Upper lobe of right lung (tissue), 1 donor: ENCODE measurements at regions not wholly inside any gene's neighbourhood (a gene's known extent, or its start where the extent isn't known, plus 50 kb on each side); places are given as distances from the start of the nearest gene placed in this dataset.

ENCODE experiments used
- ATAC-seq: fragments of 200-7000 bp; cut with Tn5 transposase; one replicate; pipeline ENCODE4 v1.9.1; 2020; ENCODE audit warnings: mild to moderate bottlenecking, moderate library complexity
- DNase-seq: peaks from one replicate; pipeline ENCODE4 v3.0.0-alpha.2; 2020
- H3K27ac ChIP-seq: fragments of 200-600 bp; one replicate; pipeline ENCODE4 v1.8.0; 2022
- H3K27me3 ChIP-seq: fragments of 200-600 bp; one replicate; pipeline ENCODE4 v1.8.0; 2022; ENCODE audit warnings: mild to moderate bottlenecking
- H3K36me3 ChIP-seq: fragments of 200-600 bp; one replicate; pipeline ENCODE4 v1.8.0; 2022
- H3K4me1 ChIP-seq: fragments of 200-600 bp; one replicate; pipeline ENCODE4 v1.8.0; 2022
- H3K4me3 ChIP-seq: fragments of 200-600 bp; one replicate; pipeline ENCODE4 v1.8.0; 2022; ENCODE audit warnings: mild to moderate bottlenecking
- H3K9me3 ChIP-seq: fragments of 200-600 bp; one replicate; pipeline ENCODE4 v1.8.0; 2022
- intact Hi-C: fragments of 100-400 bp; cut with DNase I; formaldehyde crosslinking; loops from one replicate; pipeline ENCODE4 v1.11.0; 2022
- TF ChIP-seq, protein P1 (sequence below): fragments of 200-600 bp; IDR thresholded peaks from one replicate; pipeline ENCODE4 v1.8.0; 2022; ENCODE audit warnings: antibody characterized with exemption
- donor health status: DM: no; HTN: yes; CAD: no; lungs with severe emphysema.

DNA sequence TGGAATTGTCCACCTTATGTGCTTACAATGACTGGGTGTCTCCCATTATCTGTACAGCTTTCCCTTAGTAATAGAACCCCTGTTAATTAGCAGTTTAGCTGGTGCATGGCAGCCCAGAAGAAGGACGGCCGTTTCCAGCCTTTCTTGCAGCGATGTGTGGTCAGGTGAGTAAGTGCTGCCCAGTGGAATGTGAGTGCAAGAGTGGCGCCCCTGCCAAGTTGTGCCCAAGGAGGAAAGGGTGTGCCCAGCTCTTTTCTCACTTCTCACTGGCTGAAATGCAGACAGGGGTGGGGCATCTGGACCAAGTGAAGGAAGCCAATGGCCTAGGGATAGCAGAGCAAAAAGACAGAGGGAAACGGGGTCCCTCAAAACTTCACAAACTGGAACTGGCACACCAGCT, 296.8 kb downstream of the PREX1 start:
- ATAC-seq (peak; percentile 76), DNase-seq (no peak)
- H3K27me3 ChIP-seq, result no peaks in the 10 kb centered on the region
- no peak overlapping the region for H3K27ac ChIP-seq
- no peak overlapping the region for H3K4me3 ChIP-seq
- intact Hi-C loops, result no loop called here
- TF ChIP-seq, protein P1, sequence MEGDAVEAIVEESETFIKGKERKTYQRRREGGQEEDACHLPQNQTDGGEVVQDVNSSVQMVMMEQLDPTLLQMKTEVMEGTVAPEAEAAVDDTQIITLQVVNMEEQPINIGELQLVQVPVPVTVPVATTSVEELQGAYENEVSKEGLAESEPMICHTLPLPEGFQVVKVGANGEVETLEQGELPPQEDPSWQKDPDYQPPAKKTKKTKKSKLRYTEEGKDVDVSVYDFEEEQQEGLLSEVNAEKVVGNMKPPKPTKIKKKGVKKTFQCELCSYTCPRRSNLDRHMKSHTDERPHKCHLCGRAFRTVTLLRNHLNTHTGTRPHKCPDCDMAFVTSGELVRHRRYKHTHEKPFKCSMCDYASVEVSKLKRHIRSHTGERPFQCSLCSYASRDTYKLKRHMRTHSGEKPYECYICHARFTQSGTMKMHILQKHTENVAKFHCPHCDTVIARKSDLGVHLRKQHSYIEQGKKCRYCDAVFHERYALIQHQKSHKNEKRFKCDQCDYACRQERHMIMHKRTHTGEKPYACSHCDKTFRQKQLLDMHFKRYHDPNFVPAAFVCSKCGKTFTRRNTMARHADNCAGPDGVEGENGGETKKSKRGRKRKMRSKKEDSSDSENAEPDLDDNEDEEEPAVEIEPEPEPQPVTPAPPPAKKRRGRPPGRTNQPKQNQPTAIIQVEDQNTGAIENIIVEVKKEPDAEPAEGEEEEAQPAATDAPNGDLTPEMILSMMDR, result no peak
- H3K36me3 ChIP-seq, result no peaks in the 10 kb centered on the region
- no peaks in the 10 kb centered on the region for H3K9me3 ChIP-seq
- H3K4me1 ChIP-seq, result no peaks in the 10 kb centered on the region

DNA sequence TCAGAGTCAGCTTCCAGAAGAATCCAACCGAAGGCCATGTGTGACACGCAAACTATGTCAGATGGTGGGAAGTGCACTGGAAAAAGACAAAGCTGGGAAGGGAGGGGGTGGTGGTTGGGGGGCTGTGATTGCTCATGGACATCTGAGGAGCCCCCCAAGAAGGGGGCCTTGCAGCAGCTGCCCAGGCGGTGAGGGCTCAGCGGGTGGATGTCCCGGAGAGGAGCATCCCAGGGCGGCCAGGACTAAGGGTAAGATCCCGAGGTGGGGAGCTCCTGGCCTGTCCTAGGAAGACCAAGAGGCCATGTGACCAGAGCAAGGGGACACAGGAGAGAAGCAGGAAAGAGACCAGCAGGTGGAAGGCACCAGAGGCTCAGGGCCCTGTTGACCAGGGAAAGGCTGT, 299.5 kb downstream of the PREX1 start:
- intact Hi-C loops, result no loop called here
- Histone ChIP-seq H3K36me3 (no peaks in the 10 kb centered on the region), H3K9me3 (no peaks in the 10 kb centered on the region), H3K4me3 (no peak overlapping the region), H3K4me1 (no peaks in the 10 kb centered on the region), H3K27me3 (no peaks in the 10 kb centered on the region), H3K27ac (no peak overlapping the region)
- ATAC-seq, result no peak
- DNase-seq, result no peak
- TF ChIP-seq, protein P1, result no peak

DNA sequence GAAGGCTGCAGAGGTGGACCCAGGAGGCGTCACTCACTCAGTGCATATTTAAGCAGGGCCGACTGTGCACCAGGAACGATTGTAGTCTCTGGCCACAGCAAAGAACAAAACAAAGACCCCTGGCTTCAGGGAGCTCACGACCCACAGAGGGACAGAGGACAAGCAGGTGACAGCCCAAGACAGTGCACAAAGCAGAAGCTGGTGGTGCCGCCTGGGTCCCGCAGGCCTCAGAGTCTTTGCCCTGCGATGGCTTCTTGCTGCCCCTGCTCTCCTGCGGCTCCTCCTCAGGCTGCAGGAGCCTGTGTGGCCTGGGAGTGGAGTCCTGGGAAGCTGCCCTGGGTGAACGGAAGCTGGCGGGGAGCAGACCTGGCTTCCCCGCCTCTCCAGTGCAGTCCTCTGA, 300.0 kb downstream of the PREX1 start:
- TF ChIP-seq, protein P1, result no peak
- Histone ChIP-seq H3K4me3 (no peak overlapping the region), H3K27me3 (no peaks in the 10 kb centered on the region), H3K9me3 (no peaks in the 10 kb centered on the region), H3K27ac (no peak overlapping the region), H3K36me3 (no peaks in the 10 kb centered on the region), H3K4me1 (no peaks in the 10 kb centered on the region)
- DNase-seq, result no peak
- ATAC-seq, result no peak
- intact Hi-C loops, result no loop called here

DNA sequence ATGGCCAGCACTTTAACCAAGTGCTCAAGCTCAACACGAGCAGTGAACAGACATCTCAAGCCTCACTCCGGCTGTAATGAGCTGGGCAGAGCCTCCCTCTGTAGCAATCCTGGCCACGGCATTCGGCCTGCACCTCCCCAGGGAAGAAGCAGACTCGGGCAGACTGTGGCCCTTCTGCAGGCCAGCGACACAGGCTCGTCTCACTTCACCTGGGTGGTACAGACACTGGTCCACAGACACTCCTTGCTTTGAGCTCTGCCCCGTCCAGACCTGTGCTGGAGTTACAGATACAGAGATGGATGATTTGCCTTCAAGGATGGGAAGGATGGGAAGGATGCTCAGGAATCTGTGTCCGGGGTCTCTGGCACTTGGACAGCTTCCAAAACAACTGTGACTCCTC, 300.9 kb downstream of the PREX1 start:
- Histone ChIP-seq H3K4me3 (no peak overlapping the region), H3K9me3 (no peaks in the 10 kb centered on the region), H3K27me3 (no peaks in the 10 kb centered on the region), H3K4me1 (no peaks in the 10 kb centered on the region), H3K27ac (no peak overlapping the region), H3K36me3 (no peaks in the 10 kb centered on the region)
- intact Hi-C loops, result no loop called here
- no peak for DNase-seq
- TF ChIP-seq, protein P1, result no peak
- ATAC-seq, result no peak

DNA sequence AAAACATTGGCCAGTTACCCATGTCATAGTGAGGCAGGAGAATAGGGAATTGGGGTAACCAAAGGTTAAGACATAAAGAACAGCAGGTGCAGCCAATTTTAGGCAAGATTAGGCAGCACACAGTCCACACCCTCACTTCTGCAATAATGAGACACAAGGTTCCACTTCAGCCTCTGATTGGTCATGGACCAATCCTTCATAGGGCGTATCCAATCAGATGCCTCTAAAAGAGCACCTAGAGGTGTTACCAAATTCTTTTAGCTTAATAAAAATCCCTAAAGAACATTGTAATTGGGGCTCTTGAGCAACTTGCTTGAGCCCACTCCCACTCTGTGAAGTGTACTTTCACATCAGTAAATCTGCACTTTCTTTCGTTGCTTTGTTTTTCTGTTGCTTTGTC, 302.4 kb downstream of the PREX1 start:
- DNase-seq, result no peak
- Histone ChIP-seq H3K27me3 (no peaks in the 10 kb centered on the region), H3K4me1 (no peaks in the 10 kb centered on the region), H3K27ac (no peak overlapping the region), H3K36me3 (no peaks in the 10 kb centered on the region), H3K9me3 (no peaks in the 10 kb centered on the region), H3K4me3 (no peak overlapping the region)
- ATAC-seq, result no peak
- TF ChIP-seq, protein P1, result no peak
- intact Hi-C loops, result no loop called here

DNA sequence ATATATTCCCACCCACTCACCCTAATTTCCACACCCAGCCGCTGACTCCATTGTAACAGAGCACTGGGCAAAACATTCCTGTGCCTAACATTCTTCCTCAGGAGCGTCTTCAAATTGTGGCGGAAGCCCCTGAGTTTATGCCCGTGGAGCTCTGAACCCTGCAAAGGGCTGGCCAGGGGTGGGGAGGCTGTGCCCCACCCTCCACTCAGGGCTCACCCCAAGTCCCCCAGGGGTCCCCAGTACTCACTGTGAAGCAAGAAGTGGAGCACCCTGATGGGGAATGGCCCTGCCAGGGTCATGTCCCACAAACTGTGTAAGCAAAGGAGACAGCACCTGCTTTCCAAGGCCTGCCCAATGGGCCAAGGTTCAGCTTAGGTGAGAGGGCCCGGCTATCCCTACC, 303.2 kb downstream of the PREX1 start:
- no peak for DNase-seq

More for the DNA sequence above, 303.2 kb downstream of the PREX1 start:
- no peaks in the 10 kb centered on the region for H3K9me3 ChIP-seq
- H3K27ac ChIP-seq, result no peak overlapping the region
- intact Hi-C loops, result no loop called here
- H3K36me3 ChIP-seq, result no peaks in the 10 kb centered on the region
- no peak for ATAC-seq
- no peak overlapping the region for H3K4me3 ChIP-seq
- no peaks in the 10 kb centered on the region for H3K27me3 ChIP-seq
- TF ChIP-seq, protein P1, result no peak
- no peaks in the 10 kb centered on the region for H3K4me1 ChIP-seq
